ENCODE measurements at regions not wholly inside any gene's neighbourhood (a gene's known extent, or its start where the extent isn't known, plus 50 kb on each side); places are given as distances from the start of the nearest gene placed in this dataset.
"Not testable (repeated sequence)": the region's sequence is repeated elsewhere in the genome, so short reads cannot be mapped to it uniquely, and the experiment has no call there.

DNA sequence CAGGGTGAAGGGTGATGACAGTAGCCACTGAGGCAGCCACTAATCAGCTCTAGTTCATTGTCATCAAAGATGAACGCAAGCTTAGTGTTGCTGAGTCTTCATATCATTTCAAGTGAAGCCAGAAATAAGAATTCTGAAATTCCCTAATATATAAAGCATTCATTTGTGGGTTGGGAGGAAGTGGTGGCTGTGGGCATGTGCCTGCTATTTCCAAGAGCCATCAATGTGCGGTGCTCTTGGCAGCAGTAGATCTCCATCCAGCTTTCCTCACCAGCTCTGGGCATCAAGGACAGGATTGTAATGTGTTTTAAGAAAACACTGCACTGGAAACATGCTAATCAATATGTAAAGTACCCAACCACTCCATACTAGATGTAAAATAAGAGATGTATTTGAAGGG is 202.5 kb upstream of the AHR start:
- no peaks in the 10 kb centered on the region for H3K4me1 ChIP-seq (replicated peaks in 1 of 2)
- H3K27ac ChIP-seq = no peak overlapping the region
- WGBS, 10 experiments = 77 to 100% (median 87%) methylated on average over 1 to 2 of the region's 2 CpGs; no CpG with 5 or more reads in 3 of the 10 experiments
- in situ Hi-C loops (cut with MboI; ENCODE audit: low pct_unique_long_range_greater_than_20kb in 2 of 9, low sequenced_read_pairs in 9 of 9, unreplicated experiment in 9 of 9) = no loop called here
- peak in 1 of 8 experiments; percentile 10 for ATAC-seq (replicated peaks in 6 of 8)
- no peak overlapping the region for H3K4me3 ChIP-seq

DNA sequence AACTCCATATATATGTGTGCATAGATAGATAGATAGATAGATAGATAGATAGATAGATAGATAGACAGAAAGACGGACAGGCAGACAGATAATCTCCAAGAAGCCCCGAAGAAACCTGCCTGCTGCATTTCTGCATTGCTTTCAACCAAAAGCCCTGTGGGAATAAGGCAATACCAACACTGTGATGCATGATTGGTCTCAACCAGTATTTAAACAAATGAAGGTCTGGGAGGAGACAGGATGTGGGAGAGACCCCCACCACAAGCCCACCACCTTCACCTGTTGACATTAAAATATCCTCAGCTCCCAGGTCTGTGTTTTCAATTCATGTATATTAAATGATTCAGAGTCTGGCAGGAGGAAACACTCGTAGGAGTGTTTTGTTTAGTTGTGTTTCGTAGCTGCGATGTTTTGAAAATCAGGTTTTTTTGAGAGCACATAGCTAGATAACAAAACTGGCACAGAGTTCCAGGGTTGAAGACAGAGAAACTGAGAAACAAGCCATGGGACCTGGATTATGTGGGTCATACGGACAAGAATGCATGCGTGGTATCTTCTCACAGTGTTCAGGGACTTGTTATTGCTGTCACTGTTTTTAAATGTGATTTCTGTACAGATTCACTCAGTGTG is 200.7 kb upstream of the AHR start:
- H3K4me1 ChIP-seq (replicated peaks in 1 of 2) = no peaks in the 10 kb centered on the region
- no peak overlapping the region for H3K27ac ChIP-seq
- WGBS, 10 experiments = 85 to 96% (median 91%) methylated on average over 3 to 7 of the region's 7 CpGs; no CpG with 5 or more reads in 2 of the 10 experiments

DNA sequence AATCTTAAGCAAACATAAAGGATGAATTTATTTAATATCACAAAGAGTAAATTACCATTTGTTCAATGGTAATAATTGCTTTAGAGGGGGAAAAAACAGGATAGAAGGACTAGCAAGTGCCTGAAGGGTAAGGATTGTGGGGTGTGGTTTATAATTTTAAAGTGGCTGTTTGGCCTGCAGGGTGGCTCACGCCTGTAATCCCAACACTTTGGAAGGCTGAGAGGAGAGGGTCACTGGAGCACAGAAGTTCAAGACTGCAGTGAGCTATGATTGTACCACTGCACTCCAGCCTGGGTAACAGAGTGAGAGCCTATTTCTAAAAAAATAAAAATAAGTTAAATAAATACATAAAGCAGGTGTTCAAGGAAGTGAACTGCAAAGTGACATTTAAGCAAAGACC is 199.9 kb upstream of the AHR start:
- 83 to 100% (median 100%) methylated on average over 1 of the region's 1 CpG; no CpG with 5 or more reads in 7 of the 10 experiments for WGBS, 10 experiments
- no peak overlapping the region for H3K27ac ChIP-seq
- in situ Hi-C loops (cut with MboI; ENCODE audit: low pct_unique_long_range_greater_than_20kb in 2 of 9, low sequenced_read_pairs in 9 of 9, unreplicated experiment in 9 of 9) = no loop called here
- peaks cover 0 to 6% of the 10 kb centered on the region in 2 donors for H3K4me1 ChIP-seq (replicated peaks in 1 of 2)
- no peak overlapping the region for H3K4me3 ChIP-seq
- no peak for ATAC-seq (replicated peaks in 6 of 8)

More for the DNA sequence above, 200.7 kb upstream of the AHR start:
- in situ Hi-C loops (cut with MboI; ENCODE audit: low pct_unique_long_range_greater_than_20kb in 2 of 9, low sequenced_read_pairs in 9 of 9, unreplicated experiment in 9 of 9) = no loop called here
- no peak overlapping the region for H3K4me3 ChIP-seq
- no peak for ATAC-seq (replicated peaks in 6 of 8)

DNA sequence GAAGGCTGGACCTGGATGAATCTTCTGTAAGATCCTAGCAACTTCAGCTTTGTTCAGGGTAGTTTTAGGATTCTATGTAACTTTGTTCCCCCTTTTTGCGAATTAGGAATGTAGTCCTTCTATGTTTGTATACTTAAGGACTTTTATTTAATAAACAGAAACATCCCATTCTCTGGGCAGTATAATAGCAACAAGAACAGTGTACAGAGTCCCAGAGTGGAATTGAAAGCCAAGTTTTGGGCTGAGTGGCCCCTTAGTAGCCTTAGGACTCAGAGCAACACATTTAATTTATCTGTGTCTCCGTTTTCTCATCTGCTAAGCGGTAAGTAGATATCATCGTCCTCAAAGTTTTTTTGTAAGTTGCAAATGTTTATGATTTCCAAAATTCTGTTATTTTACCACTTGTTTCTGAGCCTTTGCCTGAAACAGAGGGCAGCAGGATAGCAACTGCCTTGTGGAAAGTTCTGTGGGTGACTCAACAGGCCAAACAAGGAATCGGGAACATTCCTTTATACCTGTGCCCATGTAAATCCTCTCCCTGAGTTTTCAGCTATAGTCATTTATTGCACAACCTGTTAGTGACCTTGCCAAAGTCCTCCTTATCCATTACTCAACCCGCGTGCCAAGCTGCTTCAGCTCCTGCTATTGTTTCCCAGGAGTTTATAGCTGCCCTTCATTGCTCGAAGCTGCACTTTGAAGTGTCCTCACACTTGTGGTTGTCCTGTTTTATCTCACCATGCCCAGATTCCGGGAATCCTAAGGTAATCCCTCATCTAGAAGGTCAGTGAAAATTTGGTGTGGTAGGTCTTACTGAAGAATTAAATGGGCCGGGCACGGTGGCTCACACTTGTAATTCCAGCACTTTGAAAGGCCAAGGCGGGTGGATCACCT is 199.1 kb upstream of the AHR start:
- Histone ChIP-seq H3K4me1 (replicated peaks in 1 of 2) (peaks cover 0 to 14% of the 10 kb centered on the region in 2 donors), H3K4me3 (no peak overlapping the region), H3K27ac (no peak overlapping the region)
- 84 to 100% (median 93%) methylated on average over 1 to 12 of the region's 12 CpGs for WGBS, 10 experiments
- no peak for ATAC-seq (replicated peaks in 6 of 8)
- in situ Hi-C loops (cut with MboI; ENCODE audit: low pct_unique_long_range_greater_than_20kb in 2 of 9, low sequenced_read_pairs in 9 of 9, unreplicated experiment in 9 of 9) = no loop called here

DNA sequence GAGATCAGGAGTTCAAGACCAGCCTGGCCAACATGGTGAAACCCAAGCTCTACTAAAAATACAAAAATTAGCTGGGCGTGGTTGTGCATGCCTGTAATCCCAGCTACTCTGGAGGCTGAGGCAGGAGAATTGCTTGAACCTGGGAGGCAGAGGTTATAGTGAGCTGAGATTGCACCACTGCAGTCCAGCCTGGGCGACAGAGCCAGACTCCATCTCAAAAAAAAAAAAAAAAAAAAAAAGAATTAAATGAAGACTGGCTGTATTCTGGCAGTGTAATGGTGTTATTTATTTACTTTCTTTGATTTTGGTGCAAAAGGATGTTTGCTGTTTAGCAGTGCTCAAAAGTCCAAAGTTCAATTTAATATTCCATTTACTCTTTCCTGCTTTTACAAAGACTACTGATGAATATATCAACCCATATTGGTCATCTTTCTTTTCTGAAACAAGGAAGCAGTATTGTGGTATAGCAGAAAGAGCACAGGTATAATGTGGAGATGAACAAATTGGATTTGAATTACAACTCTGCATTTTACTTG is 198.4 kb upstream of the AHR start:
- H3K27ac ChIP-seq; in situ Hi-C loops (cut with MboI; ENCODE audit: low pct_unique_long_range_greater_than_20kb in 2 of 9, low sequenced_read_pairs in 9 of 9, unreplicated experiment in 9 of 9); ATAC-seq (replicated peaks in 6 of 8); H3K4me3 ChIP-seq: not testable (repeated sequence)
- H3K4me1 ChIP-seq (replicated peaks in 1 of 2) = peaks cover 0 to 20% of the 10 kb centered on the region in 2 donors
- 33 to 100% (median 90%) methylated on average over 1 to 2 of the region's 2 CpGs; no CpG with 5 or more reads in 5 of the 10 experiments for WGBS, 10 experiments

DNA sequence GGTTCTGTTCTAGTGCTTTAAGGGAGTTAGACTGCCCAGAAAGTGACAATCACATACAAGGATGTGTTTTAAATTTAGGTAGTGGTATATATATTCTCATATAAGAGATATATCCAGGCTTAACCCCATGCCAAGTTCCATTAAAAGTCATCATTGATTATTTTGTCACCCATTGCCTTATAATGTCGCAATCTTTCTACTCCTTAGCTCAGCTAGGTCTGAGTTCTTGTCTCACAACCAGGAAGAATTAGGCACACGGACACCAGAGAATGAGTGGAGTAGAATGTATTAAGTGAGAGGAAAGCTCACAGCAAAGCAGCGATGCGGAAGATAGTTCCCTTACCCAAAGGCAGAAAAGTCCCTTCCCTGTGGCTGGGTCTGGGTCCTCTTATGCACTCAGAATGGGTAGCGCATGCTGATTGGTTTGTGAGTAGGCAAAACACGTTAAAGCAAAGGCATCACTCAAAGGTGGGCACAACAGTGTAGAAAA is 197.2 kb upstream of the AHR start:
- ATAC-seq (replicated peaks in 6 of 8) = no peak
- H3K27ac ChIP-seq = no peak overlapping the region
- no peak overlapping the region for H3K4me3 ChIP-seq
- H3K4me1 ChIP-seq (replicated peaks in 1 of 2) = peaks cover 0 to 23% of the 10 kb centered on the region in 2 donors
- WGBS, 10 experiments = 86 to 100% (median 95%) methylated on average over 1 to 6 of the region's 6 CpGs; no CpG with 5 or more reads in 2 of the 10 experiments
- in situ Hi-C loops (cut with MboI; ENCODE audit: low pct_unique_long_range_greater_than_20kb in 2 of 9, low sequenced_read_pairs in 9 of 9, unreplicated experiment in 9 of 9) = no loop called here

DNA sequence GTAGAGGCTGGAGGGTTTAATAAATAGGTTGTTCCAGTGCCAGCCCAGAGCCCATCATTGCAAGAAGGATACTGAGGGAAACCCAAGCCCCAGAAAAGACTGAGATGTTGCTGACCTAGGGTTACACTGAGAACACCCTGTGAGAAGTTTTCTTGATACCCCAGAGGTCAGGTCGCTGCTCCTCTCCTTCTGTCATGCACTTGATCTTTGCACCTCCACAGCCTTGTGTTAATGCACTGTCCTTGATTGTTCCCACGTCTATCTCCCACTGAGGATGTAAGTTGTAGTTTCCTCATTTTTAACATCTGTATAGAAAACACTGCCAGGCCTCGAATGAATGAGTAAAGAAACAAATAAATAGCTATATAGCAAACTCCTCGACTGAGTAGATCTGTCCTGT is 195.3 kb upstream of the AHR start:
- in situ Hi-C loops (cut with MboI; ENCODE audit: low pct_unique_long_range_greater_than_20kb in 2 of 9, low sequenced_read_pairs in 9 of 9, unreplicated experiment in 9 of 9) = no loop called here
- H3K4me3 ChIP-seq = no peak overlapping the region
- ATAC-seq (replicated peaks in 6 of 8) = no peak
- 0 to 48% (median 14%) methylated on average over 1 to 4 of the region's 4 CpGs for WGBS, 10 experiments
- H3K4me1 ChIP-seq (replicated peaks in 1 of 2) = peaks cover 0 to 23% of the 10 kb centered on the region in 2 donors
- no peak overlapping the region for H3K27ac ChIP-seq

DNA sequence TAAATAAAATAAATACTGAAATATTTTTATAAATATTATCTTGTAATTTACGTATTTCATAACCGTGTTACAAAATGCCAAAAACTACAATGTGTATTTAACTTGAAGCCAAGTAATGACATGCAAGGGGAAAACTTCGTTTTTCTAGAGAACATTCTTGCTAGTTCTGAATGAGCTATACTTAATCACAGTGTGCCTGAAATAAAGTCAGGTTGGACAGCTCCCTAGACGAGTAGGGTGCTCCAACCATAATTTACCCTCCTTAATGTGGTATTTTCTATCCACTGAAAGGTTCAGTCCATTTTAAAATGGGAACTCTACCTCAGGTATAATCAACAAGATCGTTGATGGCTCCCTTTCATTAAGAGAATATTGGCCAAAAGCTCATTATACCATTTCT is 194.5 kb upstream of the AHR start:
- no peak overlapping the region for H3K27ac ChIP-seq
- WGBS, 10 experiments = 29 to 79% (median 64%) methylated on average over 4 to 5 of the region's 5 CpGs
- no peak overlapping the region for H3K4me3 ChIP-seq
- in situ Hi-C loops (cut with MboI; ENCODE audit: low pct_unique_long_range_greater_than_20kb in 2 of 9, low sequenced_read_pairs in 9 of 9, unreplicated experiment in 9 of 9) = no loop called here
- peaks cover 0 to 23% of the 10 kb centered on the region in 2 donors for H3K4me1 ChIP-seq (replicated peaks in 1 of 2)
- ATAC-seq (replicated peaks in 6 of 8) = peak in 2 of 8 experiments; percentile 32 to 35

DNA sequence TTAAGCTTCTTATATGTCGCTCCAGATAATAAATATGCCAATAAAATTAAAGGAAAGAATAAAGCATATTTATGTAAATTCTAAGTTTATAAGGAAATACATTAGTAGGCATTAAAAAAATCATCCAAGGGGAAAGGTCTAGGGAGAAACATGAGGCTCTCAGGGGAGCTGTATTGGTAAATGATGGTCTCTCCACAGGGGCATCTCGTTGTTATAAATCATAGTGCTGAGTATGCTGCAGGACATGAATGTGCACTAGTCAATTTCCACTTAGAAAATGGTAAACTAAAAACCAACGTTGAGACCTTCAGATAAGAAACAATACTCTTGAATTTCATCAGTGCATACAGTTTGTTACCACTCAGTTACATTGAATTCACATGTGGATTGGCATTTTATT is 194.0 kb upstream of the AHR start:
- peak in 5 of 8 experiments; percentile 45 to 94 (median 91) for ATAC-seq (replicated peaks in 6 of 8)
- WGBS, 10 experiments = 25 to 100% (median 66%) methylated on average over 2 to 3 of the region's 3 CpGs
- no peak overlapping the region for H3K27ac ChIP-seq
- H3K4me3 ChIP-seq = no peak overlapping the region
- in situ Hi-C loops (cut with MboI; ENCODE audit: low pct_unique_long_range_greater_than_20kb in 2 of 9, low sequenced_read_pairs in 9 of 9, unreplicated experiment in 9 of 9) = no loop called here
- peaks cover 0 to 23% of the 10 kb centered on the region in 2 donors for H3K4me1 ChIP-seq (replicated peaks in 1 of 2)

DNA sequence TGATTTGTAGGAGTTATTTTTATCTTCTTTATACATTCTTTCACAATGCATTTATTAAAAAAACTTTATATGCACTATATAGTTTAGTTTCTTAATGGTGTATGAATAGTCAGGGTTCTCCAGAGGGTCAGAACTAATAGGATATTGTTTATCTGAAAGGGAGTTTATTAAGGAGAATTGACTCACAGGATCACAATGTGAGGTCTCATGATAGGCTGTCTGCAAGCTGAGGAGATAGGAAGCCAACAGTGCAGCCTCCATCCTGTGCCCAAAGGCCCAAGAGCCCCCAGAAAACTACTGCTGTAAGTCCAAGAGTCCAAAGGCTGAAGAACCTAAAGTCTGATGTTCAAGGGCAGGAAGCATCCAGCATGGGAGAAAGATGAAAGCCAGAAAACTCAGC is 192.8 kb upstream of the AHR start:
- no peak overlapping the region for H3K4me3 ChIP-seq
- no peak overlapping the region for H3K27ac ChIP-seq
- in situ Hi-C loops (cut with MboI; ENCODE audit: low pct_unique_long_range_greater_than_20kb in 2 of 9, low sequenced_read_pairs in 9 of 9, unreplicated experiment in 9 of 9) = no loop called here
- peaks cover 0 to 23% of the 10 kb centered on the region in 2 donors for H3K4me1 ChIP-seq (replicated peaks in 1 of 2)
- no peak for ATAC-seq (replicated peaks in 6 of 8)

DNA sequence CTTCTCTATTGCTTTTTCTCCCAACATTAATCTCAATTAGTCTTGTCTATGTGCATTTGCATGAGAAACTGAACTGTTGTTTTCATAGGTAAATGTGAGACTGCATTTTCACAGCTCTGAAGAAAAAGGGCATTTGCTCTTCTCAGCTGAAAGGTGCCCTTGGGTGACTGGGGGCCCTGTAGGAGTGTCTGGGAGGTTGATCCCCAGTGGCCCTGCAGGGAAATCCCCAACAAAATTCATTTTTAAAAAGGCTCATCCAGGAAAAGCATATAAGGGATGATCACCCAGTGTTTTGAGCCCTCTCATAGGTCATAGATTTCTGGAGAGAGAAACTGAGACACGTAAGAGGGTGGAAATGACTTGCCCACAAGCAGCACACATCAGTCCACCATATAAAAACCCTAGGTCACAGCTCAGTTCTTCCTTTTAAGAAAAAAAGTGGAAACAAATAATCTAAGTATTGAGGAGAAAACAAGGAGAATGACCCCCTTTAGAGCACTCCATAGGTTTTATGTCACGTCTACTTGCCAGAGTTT is 190.3 kb upstream of the AHR start:
- no peak for ATAC-seq (replicated peaks in 6 of 8)
- Histone ChIP-seq H3K4me1 (replicated peaks in 1 of 2) (peaks cover 0 to 21% of the 10 kb centered on the region in 2 donors), H3K27ac (no peak overlapping the region), H3K4me3 (no peak overlapping the region)
- 50 to 100% (median 94%) methylated on average over 1 to 2 of the region's 2 CpGs; no CpG with 5 or more reads in 3 of the 10 experiments for WGBS, 10 experiments
- in situ Hi-C loops (cut with MboI; ENCODE audit: low pct_unique_long_range_greater_than_20kb in 2 of 9, low sequenced_read_pairs in 9 of 9, unreplicated experiment in 9 of 9) = no loop called here

DNA sequence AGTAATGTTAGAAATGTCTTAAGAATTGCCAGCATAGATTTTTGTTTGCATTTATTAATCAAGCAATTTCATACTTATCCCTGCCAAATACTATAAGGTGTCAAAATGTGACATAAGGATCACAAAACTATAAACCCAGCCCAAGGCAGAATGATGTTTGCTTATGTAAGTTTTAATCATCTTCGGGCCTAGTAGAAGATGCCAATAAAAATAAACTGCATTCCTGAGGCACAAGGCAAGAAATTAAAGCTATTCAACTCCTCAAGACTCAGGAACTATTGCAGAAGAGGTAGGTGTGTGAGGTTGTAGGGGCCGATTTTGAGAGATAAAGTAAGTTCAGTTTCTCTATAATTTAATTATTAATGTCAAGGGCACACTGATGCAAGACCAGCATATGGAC is 189.4 kb upstream of the AHR start:
- Histone ChIP-seq H3K27ac (no peak overlapping the region), H3K4me1 (replicated peaks in 1 of 2) (peaks cover 0 to 12% of the 10 kb centered on the region in 2 donors), H3K4me3 (no peak overlapping the region)
- in situ Hi-C loops (cut with MboI; ENCODE audit: low pct_unique_long_range_greater_than_20kb in 2 of 9, low sequenced_read_pairs in 9 of 9, unreplicated experiment in 9 of 9) = no loop called here
- peak in 1 of 8 experiments; percentile 55 for ATAC-seq (replicated peaks in 6 of 8)
- 40 to 100% (median 62%) methylated on average over 1 to 2 of the region's 2 CpGs; no CpG with 5 or more reads in 4 of the 10 experiments for WGBS, 10 experiments

DNA sequence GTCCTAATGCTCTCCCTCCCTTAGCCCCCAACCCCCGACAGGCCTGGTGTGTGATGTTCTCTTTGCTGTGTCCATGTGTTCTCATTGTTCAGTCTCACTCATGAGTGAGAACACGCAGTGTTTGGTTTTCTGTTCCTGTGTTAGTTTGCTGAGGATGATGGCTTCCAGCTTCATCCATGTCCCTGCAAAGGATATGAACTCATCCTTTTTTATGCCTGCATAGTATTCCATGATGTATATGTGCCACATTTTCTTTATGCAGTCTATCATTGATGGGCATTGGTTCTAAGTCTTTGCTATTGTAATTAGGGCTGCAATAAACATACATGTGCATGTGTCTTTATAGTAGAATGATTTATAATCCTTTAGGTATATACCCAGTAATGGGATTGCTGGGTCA is 184.7 kb upstream of the AHR start:
- H3K27ac ChIP-seq; in situ Hi-C loops (cut with MboI; ENCODE audit: low pct_unique_long_range_greater_than_20kb in 2 of 9, low sequenced_read_pairs in 9 of 9, unreplicated experiment in 9 of 9); H3K4me3 ChIP-seq; H3K4me1 ChIP-seq (replicated peaks in 1 of 2); ATAC-seq (replicated peaks in 6 of 8): not testable (repeated sequence)
- WGBS, 10 experiments = 40 to 100% (median 80%) methylated on average over 1 to 2 of the region's 2 CpGs; no CpG with 5 or more reads in 1 of the 10 experiments
